ENCODE measurements at regions not wholly inside any gene's neighbourhood (a gene's known extent, or its start where the extent isn't known, plus 50 kb on each side); places are given as distances from the start of the nearest gene placed in this dataset.

- DNase-seq (ENCODE audit: low read depth): no peak
- no peak overlapping the region for H3K4me3 ChIP-seq (ENCODE audit: low read depth, low read length)
- no peak for TF ChIP-seq CTCF (IDR thresholded peaks at IDR 0.05; ENCODE audit: low read depth, low read length, missing control alignments)
Observed at GRCh38 chr7:42747044-42747443, 164.8 kb downstream of the C7orf25 start.

- no peak overlapping the region for H3K4me3 ChIP-seq (ENCODE audit: low read depth, low read length)
- TF ChIP-seq CTCF (IDR thresholded peaks at IDR 0.05; ENCODE audit: low read depth, low read length, missing control alignments): no peak
- DNase-seq (ENCODE audit: low read depth): no peak
Observed at GRCh38 chr7:42746214-42746613, 165.7 kb downstream of the C7orf25 start.

GRCh38 chr7:42745357-42746059 is 166.4 kb downstream of the C7orf25 start:
- peak; percentile 8 for DNase-seq (ENCODE audit: low read depth)
- no peak overlapping the region for H3K4me3 ChIP-seq (ENCODE audit: low read depth, low read length)
- peak; percentile 87 for TF ChIP-seq CTCF (IDR thresholded peaks at IDR 0.05; ENCODE audit: low read depth, low read length, missing control alignments)

- no peak for DNase-seq (ENCODE audit: low read depth)
- TF ChIP-seq CTCF (IDR thresholded peaks at IDR 0.05; ENCODE audit: low read depth, low read length, missing control alignments): no peak
- H3K4me3 ChIP-seq (ENCODE audit: low read depth, low read length): no peak overlapping the region
Observed at GRCh38 chr7:42744746-42745145, 167.1 kb downstream of the C7orf25 start.

- no peak for TF ChIP-seq CTCF (IDR thresholded peaks at IDR 0.05; ENCODE audit: low read depth, low read length, missing control alignments)
- no peak for DNase-seq (ENCODE audit: low read depth)
- H3K4me3 ChIP-seq (ENCODE audit: low read depth, low read length): no peak overlapping the region
Observed at GRCh38 chr7:42743077-42743858, 168.6 kb downstream of the C7orf25 start.

GRCh38 chr7:42742318-42742717 is 169.6 kb downstream of the C7orf25 start:
- no peak for DNase-seq (ENCODE audit: low read depth)
- no peak for TF ChIP-seq CTCF (IDR thresholded peaks at IDR 0.05; ENCODE audit: low read depth, low read length, missing control alignments)
- no peak overlapping the region for H3K4me3 ChIP-seq (ENCODE audit: low read depth, low read length)

All from GM12864 (cell line).